H1 (cell line): ENCODE measurements at regions not wholly inside any gene's neighbourhood (a gene's known extent, or its start where the extent isn't known, plus 50 kb on each side); places are given as distances from the start of the nearest gene placed in this dataset.

Experiments
- CEBPB ChIP-seq: IDR thresholded peaks from 2 replicates; pipeline ENCODE4 v1.6.1; 2012; ENCODE audit warnings: low read depth, low read length
- JUND ChIP-seq: IDR thresholded peaks from 2 replicates; pipeline ENCODE4 v1.6.1; 2011; ENCODE audit warnings: mild to moderate bottlenecking, improper control_type of control experiment, low read length
- POLR2A ChIP-seq, 2 experiments: IDR thresholded peaks; 1 replicate in 1 of 2; 2 replicates in 1 of 2; pipeline ENCODE4 v1.6.1; 2011; ENCODE audit warnings: low read depth in 2 of 2, low read length in 2 of 2, mild to moderate bottlenecking in 2 of 2; ENCODE audit errors: control extremely low read depth in 1 of 2
- RAD21 ChIP-seq, 2 experiments: IDR thresholded peaks in 1 of 2; conservative IDR thresholded peaks in 1 of 2; 2 replicates each; pipeline ENCODE4 v1.6.1; 2011; ENCODE audit warnings: low read depth in 2 of 2, low read length in 2 of 2, improper control_type of control experiment in 1 of 2, inconsistent platforms in 1 of 2, mild to moderate bottlenecking in 1 of 2, moderate library complexity in 1 of 2
- RBBP5 ChIP-seq: IDR thresholded peaks from 2 replicates; pipeline ENCODE4 v1.7.1; 2012; ENCODE audit warnings: low read depth, mild to moderate bottlenecking, inconsistent platforms, low read length, moderate library complexity, borderline replicate concordance
- SAP30 ChIP-seq: fragments of 300-600 bp; sonication (generic); IDR thresholded peaks from 2 replicates; pipeline ENCODE4 v1.7.1; 2012; ENCODE audit warnings: low read length, moderate library complexity, mild to moderate bottlenecking, inconsistent platforms; ENCODE audit not compliant: insufficient read depth, insufficient replicate concordance
- SIN3A ChIP-seq, 2 experiments: IDR thresholded peaks in 1 of 2; conservative IDR thresholded peaks in 1 of 2; 2 replicates each; pipeline ENCODE4 v1.6.1; 2011 to 2012; ENCODE audit warnings: low read length in 2 of 2, improper control_type of control experiment in 1 of 2, low read depth in 1 of 2, mild to moderate bottlenecking in 1 of 2
- SP2 ChIP-seq: IDR thresholded peaks from 2 replicates; pipeline ENCODE4 v1.6.1; 2012; ENCODE audit warnings: mild to moderate bottlenecking, low read length, inconsistent platforms
- TAF7 ChIP-seq: optimal IDR thresholded peaks from 2 replicates; pipeline ENCODE3; 2011; ENCODE audit warnings: low read depth, mild to moderate bottlenecking, inconsistent platforms, low read length, moderate library complexity, borderline replicate concordance
- TBP ChIP-seq: IDR thresholded peaks from 2 replicates; pipeline ENCODE4 v1.6.1; 2011; ENCODE audit warnings: low read depth, low read length, improper control_type of control experiment
- ZNF274 ChIP-seq: IDR thresholded peaks from 2 replicates; pipeline ENCODE4 v1.7.0; 2012; ENCODE audit warnings: low read length, borderline replicate concordance; ENCODE audit errors: extremely low read depth
- TF ChIP-seq, protein P1 (sequence below): fragments of 300-600 bp; sonication (generic); IDR thresholded peaks from 2 replicates; pipeline ENCODE4 v1.7.1; 2012; ENCODE audit warnings: low read length, moderate library complexity, mild to moderate bottlenecking, inconsistent platforms; ENCODE audit not compliant: insufficient replicate concordance

DNA sequence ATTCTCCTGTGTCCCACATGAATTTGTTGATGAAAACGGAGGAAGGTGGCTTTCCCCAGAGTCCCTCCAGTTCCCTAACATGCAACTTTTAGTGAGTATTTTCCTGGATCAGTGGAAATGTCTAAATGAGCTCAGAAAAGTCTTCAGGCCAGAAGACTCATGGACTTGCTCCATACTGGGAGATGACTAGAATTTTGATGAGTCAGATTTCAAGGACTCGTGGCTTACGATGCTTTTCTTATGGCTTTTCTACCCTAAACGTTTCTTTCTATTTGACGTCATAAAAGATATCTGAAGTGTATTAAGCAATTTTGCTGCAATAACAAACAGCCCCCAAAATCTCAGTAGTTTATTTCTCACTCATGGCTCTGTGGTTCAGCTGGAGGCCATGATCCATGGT, 397.6 kb downstream of the FBXO15 start (continued):
- TF ChIP-seq, protein P1, sequence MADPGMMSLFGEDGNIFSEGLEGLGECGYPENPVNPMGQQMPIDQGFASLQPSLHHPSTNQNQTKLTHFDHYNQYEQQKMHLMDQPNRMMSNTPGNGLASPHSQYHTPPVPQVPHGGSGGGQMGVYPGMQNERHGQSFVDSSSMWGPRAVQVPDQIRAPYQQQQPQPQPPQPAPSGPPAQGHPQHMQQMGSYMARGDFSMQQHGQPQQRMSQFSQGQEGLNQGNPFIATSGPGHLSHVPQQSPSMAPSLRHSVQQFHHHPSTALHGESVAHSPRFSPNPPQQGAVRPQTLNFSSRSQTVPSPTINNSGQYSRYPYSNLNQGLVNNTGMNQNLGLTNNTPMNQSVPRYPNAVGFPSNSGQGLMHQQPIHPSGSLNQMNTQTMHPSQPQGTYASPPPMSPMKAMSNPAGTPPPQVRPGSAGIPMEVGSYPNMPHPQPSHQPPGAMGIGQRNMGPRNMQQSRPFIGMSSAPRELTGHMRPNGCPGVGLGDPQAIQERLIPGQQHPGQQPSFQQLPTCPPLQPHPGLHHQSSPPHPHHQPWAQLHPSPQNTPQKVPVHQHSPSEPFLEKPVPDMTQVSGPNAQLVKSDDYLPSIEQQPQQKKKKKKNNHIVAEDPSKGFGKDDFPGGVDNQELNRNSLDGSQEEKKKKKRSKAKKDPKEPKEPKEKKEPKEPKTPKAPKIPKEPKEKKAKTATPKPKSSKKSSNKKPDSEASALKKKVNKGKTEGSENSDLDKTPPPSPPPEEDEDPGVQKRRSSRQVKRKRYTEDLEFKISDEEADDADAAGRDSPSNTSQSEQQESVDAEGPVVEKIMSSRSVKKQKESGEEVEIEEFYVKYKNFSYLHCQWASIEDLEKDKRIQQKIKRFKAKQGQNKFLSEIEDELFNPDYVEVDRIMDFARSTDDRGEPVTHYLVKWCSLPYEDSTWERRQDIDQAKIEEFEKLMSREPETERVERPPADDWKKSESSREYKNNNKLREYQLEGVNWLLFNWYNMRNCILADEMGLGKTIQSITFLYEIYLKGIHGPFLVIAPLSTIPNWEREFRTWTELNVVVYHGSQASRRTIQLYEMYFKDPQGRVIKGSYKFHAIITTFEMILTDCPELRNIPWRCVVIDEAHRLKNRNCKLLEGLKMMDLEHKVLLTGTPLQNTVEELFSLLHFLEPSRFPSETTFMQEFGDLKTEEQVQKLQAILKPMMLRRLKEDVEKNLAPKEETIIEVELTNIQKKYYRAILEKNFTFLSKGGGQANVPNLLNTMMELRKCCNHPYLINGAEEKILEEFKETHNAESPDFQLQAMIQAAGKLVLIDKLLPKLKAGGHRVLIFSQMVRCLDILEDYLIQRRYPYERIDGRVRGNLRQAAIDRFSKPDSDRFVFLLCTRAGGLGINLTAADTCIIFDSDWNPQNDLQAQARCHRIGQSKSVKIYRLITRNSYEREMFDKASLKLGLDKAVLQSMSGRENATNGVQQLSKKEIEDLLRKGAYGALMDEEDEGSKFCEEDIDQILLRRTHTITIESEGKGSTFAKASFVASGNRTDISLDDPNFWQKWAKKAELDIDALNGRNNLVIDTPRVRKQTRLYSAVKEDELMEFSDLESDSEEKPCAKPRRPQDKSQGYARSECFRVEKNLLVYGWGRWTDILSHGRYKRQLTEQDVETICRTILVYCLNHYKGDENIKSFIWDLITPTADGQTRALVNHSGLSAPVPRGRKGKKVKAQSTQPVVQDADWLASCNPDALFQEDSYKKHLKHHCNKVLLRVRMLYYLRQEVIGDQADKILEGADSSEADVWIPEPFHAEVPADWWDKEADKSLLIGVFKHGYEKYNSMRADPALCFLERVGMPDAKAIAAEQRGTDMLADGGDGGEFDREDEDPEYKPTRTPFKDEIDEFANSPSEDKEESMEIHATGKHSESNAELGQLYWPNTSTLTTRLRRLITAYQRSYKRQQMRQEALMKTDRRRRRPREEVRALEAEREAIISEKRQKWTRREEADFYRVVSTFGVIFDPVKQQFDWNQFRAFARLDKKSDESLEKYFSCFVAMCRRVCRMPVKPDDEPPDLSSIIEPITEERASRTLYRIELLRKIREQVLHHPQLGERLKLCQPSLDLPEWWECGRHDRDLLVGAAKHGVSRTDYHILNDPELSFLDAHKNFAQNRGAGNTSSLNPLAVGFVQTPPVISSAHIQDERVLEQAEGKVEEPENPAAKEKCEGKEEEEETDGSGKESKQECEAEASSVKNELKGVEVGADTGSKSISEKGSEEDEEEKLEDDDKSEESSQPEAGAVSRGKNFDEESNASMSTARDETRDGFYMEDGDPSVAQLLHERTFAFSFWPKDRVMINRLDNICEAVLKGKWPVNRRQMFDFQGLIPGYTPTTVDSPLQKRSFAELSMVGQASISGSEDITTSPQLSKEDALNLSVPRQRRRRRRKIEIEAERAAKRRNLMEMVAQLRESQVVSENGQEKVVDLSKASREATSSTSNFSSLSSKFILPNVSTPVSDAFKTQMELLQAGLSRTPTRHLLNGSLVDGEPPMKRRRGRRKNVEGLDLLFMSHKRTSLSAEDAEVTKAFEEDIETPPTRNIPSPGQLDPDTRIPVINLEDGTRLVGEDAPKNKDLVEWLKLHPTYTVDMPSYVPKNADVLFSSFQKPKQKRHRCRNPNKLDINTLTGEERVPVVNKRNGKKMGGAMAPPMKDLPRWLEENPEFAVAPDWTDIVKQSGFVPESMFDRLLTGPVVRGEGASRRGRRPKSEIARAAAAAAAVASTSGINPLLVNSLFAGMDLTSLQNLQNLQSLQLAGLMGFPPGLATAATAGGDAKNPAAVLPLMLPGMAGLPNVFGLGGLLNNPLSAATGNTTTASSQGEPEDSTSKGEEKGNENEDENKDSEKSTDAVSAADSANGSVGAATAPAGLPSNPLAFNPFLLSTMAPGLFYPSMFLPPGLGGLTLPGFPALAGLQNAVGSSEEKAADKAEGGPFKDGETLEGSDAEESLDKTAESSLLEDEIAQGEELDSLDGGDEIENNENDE, result no peak
- TF ChIP-seq SAP30 (no peak), ZNF274 (no peak), CEBPB (no peak), POLR2A (IDR thresholded peaks at IDR 0.05; ENCODE audit: control extremely low read depth in 1 of 2, low read depth in 2 of 2, low read length in 2 of 2) (no peak), RBBP5 (no peak), SP2 (no peak), JUND (no peak), TBP (no peak), RAD21 (IDR thresholded peaks at IDR 0.05 in 1 of 2, conservative IDR thresholded peaks at IDR 0.05 in 1 of 2; ENCODE audit: low read depth in 2 of 2, low read length in 2 of 2) (no peak), SIN3A (conservative IDR thresholded peaks at IDR 0.05 in 1 of 2, IDR thresholded peaks at IDR 0.05 in 1 of 2; ENCODE audit: low read depth in 1 of 2, low read length in 2 of 2) (no peak), TAF7 (no peak)
